GM12873 (cell line): ENCODE measurements at regions not wholly inside any gene's neighbourhood (a gene's known extent, or its start where the extent isn't known, plus 50 kb on each side); places are given as distances from the start of the nearest gene placed in this dataset.

Experiments used
- TF ChIP-seq, protein P1 (sequence below): IDR thresholded peaks from 2 replicates; pipeline ENCODE4 v1.5.1; 2012; ENCODE audit warnings: low read depth, mild to moderate bottlenecking, moderate library complexity, low read length, control low read depth; ENCODE audit not compliant: insufficient read depth; ENCODE audit errors: missing control alignments

GRCh38 chr13:37450276-37450675, 148.3 kb downstream of the POSTN start:
- TF ChIP-seq, protein P1, sequence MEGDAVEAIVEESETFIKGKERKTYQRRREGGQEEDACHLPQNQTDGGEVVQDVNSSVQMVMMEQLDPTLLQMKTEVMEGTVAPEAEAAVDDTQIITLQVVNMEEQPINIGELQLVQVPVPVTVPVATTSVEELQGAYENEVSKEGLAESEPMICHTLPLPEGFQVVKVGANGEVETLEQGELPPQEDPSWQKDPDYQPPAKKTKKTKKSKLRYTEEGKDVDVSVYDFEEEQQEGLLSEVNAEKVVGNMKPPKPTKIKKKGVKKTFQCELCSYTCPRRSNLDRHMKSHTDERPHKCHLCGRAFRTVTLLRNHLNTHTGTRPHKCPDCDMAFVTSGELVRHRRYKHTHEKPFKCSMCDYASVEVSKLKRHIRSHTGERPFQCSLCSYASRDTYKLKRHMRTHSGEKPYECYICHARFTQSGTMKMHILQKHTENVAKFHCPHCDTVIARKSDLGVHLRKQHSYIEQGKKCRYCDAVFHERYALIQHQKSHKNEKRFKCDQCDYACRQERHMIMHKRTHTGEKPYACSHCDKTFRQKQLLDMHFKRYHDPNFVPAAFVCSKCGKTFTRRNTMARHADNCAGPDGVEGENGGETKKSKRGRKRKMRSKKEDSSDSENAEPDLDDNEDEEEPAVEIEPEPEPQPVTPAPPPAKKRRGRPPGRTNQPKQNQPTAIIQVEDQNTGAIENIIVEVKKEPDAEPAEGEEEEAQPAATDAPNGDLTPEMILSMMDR = no peak

DNA sequence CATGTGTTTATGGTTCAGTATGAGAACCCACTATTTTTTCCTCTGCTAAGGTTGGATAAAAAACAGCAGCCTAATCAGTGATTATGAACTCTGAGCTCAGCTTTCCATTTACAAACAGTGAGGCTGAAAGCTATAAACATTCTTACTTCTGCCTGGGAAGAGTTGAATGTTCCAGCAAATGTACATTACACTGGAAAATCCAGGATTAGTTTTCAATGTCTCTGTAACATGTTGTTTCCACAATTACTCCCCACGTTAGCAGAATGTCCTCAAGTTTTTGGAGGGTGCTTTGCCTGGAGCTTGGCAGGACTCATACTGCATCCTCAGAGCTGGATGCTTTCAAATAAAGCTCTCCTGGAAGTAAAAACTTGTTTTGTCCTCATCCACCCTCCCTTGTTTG, 150.4 kb downstream of the POSTN start:
- TF ChIP-seq, protein P1 = no peak

GRCh38 chr13:37446503-37446902, 152.1 kb downstream of the POSTN start:
- TF ChIP-seq, protein P1 = no peak

DNA sequence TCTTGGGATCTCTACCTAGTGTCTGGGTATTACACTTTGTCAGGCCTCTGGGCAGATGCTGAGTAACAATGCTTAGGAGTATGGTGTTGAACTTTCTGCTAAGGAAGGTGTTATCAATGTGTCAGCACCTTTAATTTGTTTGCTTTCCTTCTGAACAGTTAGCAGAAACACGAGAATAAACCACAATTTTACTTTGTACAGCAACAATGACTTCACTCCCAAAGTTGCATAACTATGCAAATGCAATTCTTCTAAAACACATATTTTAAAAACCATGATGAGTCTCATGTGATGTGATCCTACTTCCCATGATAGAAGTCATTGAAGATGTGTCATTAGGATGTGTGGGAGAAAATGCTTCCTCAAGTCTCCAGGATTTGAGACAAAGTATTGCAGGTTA, 155.0 kb downstream of the POSTN start:
- TF ChIP-seq, protein P1 = no peak

DNA sequence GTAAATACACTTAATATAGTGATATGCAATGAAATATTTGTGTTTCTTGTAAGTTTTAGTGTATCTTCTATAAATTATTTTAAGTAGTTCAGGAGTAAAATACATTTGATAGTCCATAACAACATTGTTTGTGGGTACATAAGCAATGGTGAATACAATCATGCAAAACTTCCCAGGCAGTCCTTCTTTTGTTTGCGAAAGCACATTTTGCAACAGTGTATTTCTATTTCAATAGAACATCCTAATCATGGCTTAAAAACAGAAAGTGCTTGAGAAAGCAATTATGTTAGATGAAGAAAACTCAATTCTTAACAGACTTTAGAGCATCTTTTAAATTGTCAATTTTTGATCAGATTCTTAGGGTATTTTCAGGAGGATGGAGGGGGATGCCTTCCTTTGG, 155.6 kb downstream of the POSTN start:
- TF ChIP-seq, protein P1 = no peak

GRCh38 chr13:37435881-37436280, 162.7 kb downstream of the POSTN start:
- TF ChIP-seq, protein P1 = no peak

DNA sequence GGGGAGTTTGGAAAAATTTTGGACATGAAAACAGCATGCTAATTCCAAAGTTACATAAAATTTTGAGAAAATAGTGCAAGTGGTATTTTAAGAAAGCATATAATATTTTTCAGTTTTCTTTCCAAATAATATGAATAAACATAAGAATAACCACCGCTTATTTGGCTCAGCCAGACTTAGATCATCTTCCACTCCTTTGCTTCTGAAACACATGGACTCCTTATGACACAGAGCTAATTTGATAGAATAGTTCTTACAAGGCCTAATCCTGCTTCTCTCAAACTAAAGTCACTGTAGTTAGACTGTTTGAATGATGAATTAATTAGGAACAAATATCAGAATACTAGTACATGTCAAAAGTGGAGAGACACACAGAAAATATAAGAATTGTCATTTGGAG, 165.5 kb downstream of the POSTN start:
- TF ChIP-seq, protein P1 = no peak
